ENCODE measurements at regions not wholly inside any gene's neighbourhood (a gene's known extent, or its start where the extent isn't known, plus 50 kb on each side); places are given as distances from the start of the nearest gene placed in this dataset.

- no peak overlapping the region for H3K27ac ChIP-seq
- no peaks in the 10 kb centered on the region for H3K4me1 ChIP-seq
- DNase-seq, result no peak
- no peaks in the 10 kb centered on the region for H3K27me3 ChIP-seq
- H3K36me3 ChIP-seq, result no peaks in the 10 kb centered on the region
- H3K4me3 ChIP-seq, result no peak overlapping the region
- no peak for TF ChIP-seq CTCF (IDR thresholded peaks at IDR 0.05)
- intact Hi-C loops (cut with DNase I), result no loop called here
- no peaks in the 10 kb centered on the region for H3K9me3 ChIP-seq
- no peak for ATAC-seq
Measured at GRCh38 chr12:75771023-75771422, 259.6 kb upstream of the KRR1 start.

GRCh38 chr12:75767957-75768356 is 256.5 kb upstream of the KRR1 start:
- intact Hi-C loops (cut with DNase I), result no loop called here
- Histone ChIP-seq H3K27ac (no peak overlapping the region), H3K36me3 (no peaks in the 10 kb centered on the region), H3K27me3 (no peaks in the 10 kb centered on the region), H3K4me3 (no peak overlapping the region), H3K4me1 (no peaks in the 10 kb centered on the region), H3K9me3 (no peaks in the 10 kb centered on the region)
- ATAC-seq (no peak), DNase-seq (no peak)
- no peak for TF ChIP-seq CTCF (IDR thresholded peaks at IDR 0.05)

GRCh38 chr12:75766263-75767160 is 255.1 kb upstream of the KRR1 start:
- no peak for TF ChIP-seq CTCF (IDR thresholded peaks at IDR 0.05)
- no peaks in the 10 kb centered on the region for H3K4me1 ChIP-seq
- ATAC-seq, result no peak

GRCh38 chr12:75765170-75766059 is 254.0 kb upstream of the KRR1 start:
- Histone ChIP-seq H3K27me3 (no peaks in the 10 kb centered on the region), H3K36me3 (no peaks in the 10 kb centered on the region), H3K9me3 (no peaks in the 10 kb centered on the region), H3K4me1 (no peaks in the 10 kb centered on the region), H3K4me3 (no peak overlapping the region), H3K27ac (no peak overlapping the region)
- DNase-seq, result no peak
- TF ChIP-seq CTCF (IDR thresholded peaks at IDR 0.05), result no peak
- intact Hi-C loops (cut with DNase I), result no loop called here
- no peak for ATAC-seq

More at GRCh38 chr12:75766263-75767160, 255.1 kb upstream of the KRR1 start:
- no peak overlapping the region for H3K27ac ChIP-seq
- no peak for DNase-seq
- no peaks in the 10 kb centered on the region for H3K27me3 ChIP-seq
- intact Hi-C loops (cut with DNase I), result no loop called here
- H3K9me3 ChIP-seq, result no peaks in the 10 kb centered on the region
- H3K36me3 ChIP-seq, result no peaks in the 10 kb centered on the region
- no peak overlapping the region for H3K4me3 ChIP-seq

- intact Hi-C loops (cut with DNase I), result no loop called here
- ATAC-seq (no peak), DNase-seq (no peak)
- Histone ChIP-seq H3K27ac (no peak overlapping the region), H3K4me3 (no peak overlapping the region), H3K9me3 (no peaks in the 10 kb centered on the region), H3K36me3 (no peaks in the 10 kb centered on the region), H3K4me1 (no peaks in the 10 kb centered on the region), H3K27me3 (no peaks in the 10 kb centered on the region)
- no peak for TF ChIP-seq CTCF (IDR thresholded peaks at IDR 0.05)
Measured at GRCh38 chr12:75764091-75764841, 252.9 kb upstream of the KRR1 start.
